Neural cell (in vitro differentiated cells): ENCODE measurements at regions not wholly inside any gene's neighbourhood (a gene's known extent, or its start where the extent isn't known, plus 50 kb on each side); places are given as distances from the start of the nearest gene placed in this dataset.

ENCODE experiments used
- H2AFZ ChIP-seq: fragments of 200-600, 300-800 bp; sonication (generic), shearing (Covaris generic); 2 replicates; pipeline ENCODE4 v1.6.0; 2014; ENCODE audit warnings: low read depth, mild to moderate bottlenecking, antibody characterized with exemption, low read length, moderate library complexity
- H3F3A ChIP-seq: fragments of 200-600 bp; shearing (Covaris generic); 2 replicates; pipeline ENCODE4 v1.6.1; 2016; ENCODE audit warnings: mild to moderate bottlenecking, moderate library complexity, mixed read lengths, antibody characterized with exemption, low read length; ENCODE audit not compliant: insufficient read depth, poor library complexity, severe bottlenecking
- H3K27ac ChIP-seq: fragments of 200-600, 300-800 bp; sonication (generic), shearing (Covaris generic); 2 replicates; pipeline ENCODE4 v1.5.1; 2014; ENCODE audit warnings: mild to moderate bottlenecking, low read length, moderate library complexity
- H3K27me3 ChIP-seq: fragments of 300-800, 200-600 bp; sonication (generic), shearing (Covaris generic); 2 replicates; pipeline ENCODE4 v1.6.0; 2014; ENCODE audit warnings: mild to moderate bottlenecking, low read depth, low read length, moderate library complexity; ENCODE audit not compliant: insufficient read depth
- H3K36me3 ChIP-seq: fragments of 300-800, 200-600 bp; sonication (generic), shearing (Covaris generic); 2 replicates; pipeline ENCODE4 v1.5.1; 2014; ENCODE audit warnings: mild to moderate bottlenecking, antibody characterized with exemption, low read length, moderate library complexity; ENCODE audit not compliant: insufficient read depth
- H3K4me2 ChIP-seq: fragments of 300-800, 200-600 bp; sonication (generic), shearing (Covaris generic); 2 replicates; pipeline ENCODE4 v1.6.0; 2014; ENCODE audit warnings: mild to moderate bottlenecking, low read length
- H3K4me3 ChIP-seq: fragments of 300-800, 200-600 bp; sonication (generic), shearing (Covaris generic); 2 replicates; pipeline ENCODE4 v1.5.1; 2014; ENCODE audit warnings: mild to moderate bottlenecking, low read length, moderate library complexity
- H3K79me2 ChIP-seq: fragments of 200-600 bp; shearing (Covaris generic); replicated peaks from 2 replicates; pipeline ENCODE4 v1.6.0; 2014; ENCODE audit warnings: mild to moderate bottlenecking, low read length, moderate library complexity; ENCODE audit not compliant: insufficient read depth
- H3K9ac ChIP-seq: fragments of 300-800, 200-600 bp; sonication (generic), shearing (Covaris generic); 2 replicates; pipeline ENCODE4 v1.6.1; 2016; ENCODE audit warnings: mild to moderate bottlenecking, low read length, mixed read lengths
- H3K9me2 ChIP-seq: fragments of 200-600 bp; shearing (Covaris generic); 2 replicates; pipeline ENCODE4 v1.6.1; 2016; ENCODE audit warnings: mild to moderate bottlenecking, low read length, mixed read lengths; ENCODE audit not compliant: insufficient read depth
- H3K9me3 ChIP-seq: fragments of 200-600, 300-800 bp; sonication (generic), shearing (Covaris generic); 2 replicates; pipeline ENCODE4 v1.6.1; 2016; ENCODE audit warnings: mild to moderate bottlenecking, mixed run types, low read length, moderate library complexity, mixed read lengths
- H4K20me1 ChIP-seq: fragments of 200-600 bp; shearing (Covaris generic); 2 replicates; pipeline ENCODE4 v1.6.1; 2016; ENCODE audit warnings: mild to moderate bottlenecking, mixed run types; ENCODE audit not compliant: insufficient read depth
- EP300 ChIP-seq: fragments of 450-650 bp; conservative IDR thresholded peaks from 2 replicates; pipeline ENCODE4 v1.6.1; 2014; ENCODE audit warnings: antibody characterized with exemption, mild to moderate bottlenecking, moderate library complexity; ENCODE audit not compliant: poor library complexity, severe bottlenecking
- EZH2 ChIP-seq: fragments of 200-600, 300-800 bp; shearing (Covaris generic), sonication (generic); IDR thresholded peaks from 2 replicates; pipeline ENCODE4 v1.6.1; 2014; ENCODE audit warnings: antibody characterized with exemption, low read length, borderline replicate concordance, mild to moderate bottlenecking; ENCODE audit not compliant: insufficient read depth, poor library complexity, severe bottlenecking
- MXI1 ChIP-seq: fragments of 450-650 bp; conservative IDR thresholded peaks from 2 replicates; pipeline ENCODE4 v1.6.1; 2014; ENCODE audit warnings: antibody characterized with exemption, mild to moderate bottlenecking; ENCODE audit not compliant: poor library complexity, severe bottlenecking
- POLR2AphosphoS5 ChIP-seq: IDR thresholded peaks from 2 replicates; pipeline ENCODE4 v1.6.1; 2012
- RAD21 ChIP-seq: fragments of 450-650 bp; conservative IDR thresholded peaks from 2 replicates; pipeline ENCODE4 v1.6.1; 2014; ENCODE audit warnings: antibody characterized with exemption, mild to moderate bottlenecking, moderate library complexity
- SMC3 ChIP-seq: fragments of 450-650 bp; conservative IDR thresholded peaks from 2 replicates; pipeline ENCODE4 v1.6.1; 2014; ENCODE audit warnings: antibody characterized with exemption, mild to moderate bottlenecking, moderate library complexity; ENCODE audit not compliant: poor library complexity
- TAF1 ChIP-seq: IDR thresholded peaks from 2 replicates; pipeline ENCODE4 v1.6.1; 2012; ENCODE audit warnings: low read depth
- TF ChIP-seq, protein P1 (sequence below): IDR thresholded peaks from 2 replicates; pipeline ENCODE4 v1.6.1; 2012; ENCODE audit warnings: borderline replicate concordance
- TF ChIP-seq, protein P2 (sequence below): fragments of 450-650 bp; IDR thresholded peaks from 2 replicates; pipeline ENCODE4 v1.5.1; 2014; ENCODE audit warnings: antibody characterized with exemption, mild to moderate bottlenecking, moderate library complexity; ENCODE audit not compliant: poor library complexity, severe bottlenecking

DNA sequence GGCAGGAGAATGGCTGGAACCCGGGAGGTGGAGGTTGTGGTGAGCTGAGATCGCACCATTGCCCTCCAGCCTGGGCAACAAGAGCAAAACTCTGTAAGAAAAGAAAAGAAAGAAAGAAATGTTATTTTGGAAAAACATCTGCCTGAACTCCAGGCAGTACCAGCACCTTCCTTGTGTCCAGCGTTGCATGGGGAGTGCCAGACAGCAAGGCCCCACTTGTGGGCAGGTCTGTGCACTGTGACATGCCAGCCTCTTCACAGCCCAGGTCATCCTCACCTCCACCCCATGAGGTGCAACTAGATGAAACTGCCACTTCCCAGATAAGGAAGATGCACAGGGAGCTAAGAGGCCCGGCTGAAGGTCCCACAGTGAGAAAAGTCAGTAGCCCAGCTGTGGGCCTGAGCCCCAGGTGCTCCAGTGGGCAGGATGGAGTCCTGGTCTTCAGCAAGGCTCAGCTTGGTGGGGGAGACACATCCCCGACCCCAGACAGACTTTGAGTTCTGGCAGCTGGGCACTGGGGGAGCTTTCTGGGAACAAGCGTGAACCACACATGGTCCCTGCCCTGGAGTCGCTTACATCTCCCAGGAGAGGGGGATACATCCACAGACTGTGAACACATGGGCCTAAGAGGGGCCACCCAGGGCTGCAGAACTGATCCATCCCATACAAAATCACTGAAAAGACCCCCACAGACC lies 146.9 kb upstream of the IER5L start:
- Histone ChIP-seq H3F3A (no peaks in the 10 kb centered on the region), H3K4me3 (no peak overlapping the region), H3K27me3 (no peaks in the 10 kb centered on the region), H3K9me3 (no peaks in the 10 kb centered on the region), H3K9me2 (no peaks in the 10 kb centered on the region), H3K9ac (no peak overlapping the region), H3K36me3 (no peaks in the 10 kb centered on the region), H3K27ac (no peak overlapping the region), H3K79me2 (no peaks in the 10 kb centered on the region), H3K4me2 (no peak overlapping the region), H2AFZ (no peak overlapping the region), H4K20me1 (no peaks in the 10 kb centered on the region)
- TF ChIP-seq EZH2: no peak

DNA sequence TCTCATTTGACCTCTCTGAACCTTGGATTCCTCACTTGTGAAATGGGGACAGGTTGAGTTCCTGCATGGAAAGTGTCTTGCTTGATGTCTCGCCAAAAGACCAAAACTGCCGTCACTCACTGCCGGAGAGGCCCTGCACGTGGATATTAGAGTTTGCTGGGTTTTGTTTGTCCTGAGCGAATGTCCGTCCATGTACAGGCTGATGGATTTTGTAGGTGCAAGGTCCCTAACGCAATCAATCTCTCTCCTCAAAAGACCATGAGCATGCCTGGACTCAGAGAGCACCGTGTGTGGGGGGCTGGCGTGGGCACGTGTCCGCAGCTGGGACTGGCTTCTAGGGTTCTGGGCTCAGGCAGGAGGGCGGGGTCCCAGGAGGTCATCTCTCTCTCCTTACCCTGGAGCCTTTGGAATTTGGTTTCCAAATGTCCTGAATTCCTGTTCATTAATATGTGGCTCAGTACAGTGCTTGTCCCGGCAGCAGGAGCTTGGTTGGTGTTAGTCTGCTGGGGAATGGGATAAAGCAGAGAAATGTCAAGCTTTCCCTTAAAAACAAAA lies 146.0 kb upstream of the IER5L start:
- no peak overlapping the region for H3K27ac ChIP-seq
- no peak overlapping the region for H2AFZ ChIP-seq
- no peaks in the 10 kb centered on the region for H4K20me1 ChIP-seq
- H3K9me2 ChIP-seq: no peaks in the 10 kb centered on the region
- no peak overlapping the region for H3K4me2 ChIP-seq
- H3K9me3 ChIP-seq: no peaks in the 10 kb centered on the region
- H3K27me3 ChIP-seq: no peaks in the 10 kb centered on the region
- H3F3A ChIP-seq: no peaks in the 10 kb centered on the region
- H3K4me3 ChIP-seq: no peak overlapping the region
- H3K36me3 ChIP-seq: no peaks in the 10 kb centered on the region
- H3K9ac ChIP-seq: no peak overlapping the region
- H3K79me2 ChIP-seq: no peaks in the 10 kb centered on the region
- TF ChIP-seq, protein P1, sequence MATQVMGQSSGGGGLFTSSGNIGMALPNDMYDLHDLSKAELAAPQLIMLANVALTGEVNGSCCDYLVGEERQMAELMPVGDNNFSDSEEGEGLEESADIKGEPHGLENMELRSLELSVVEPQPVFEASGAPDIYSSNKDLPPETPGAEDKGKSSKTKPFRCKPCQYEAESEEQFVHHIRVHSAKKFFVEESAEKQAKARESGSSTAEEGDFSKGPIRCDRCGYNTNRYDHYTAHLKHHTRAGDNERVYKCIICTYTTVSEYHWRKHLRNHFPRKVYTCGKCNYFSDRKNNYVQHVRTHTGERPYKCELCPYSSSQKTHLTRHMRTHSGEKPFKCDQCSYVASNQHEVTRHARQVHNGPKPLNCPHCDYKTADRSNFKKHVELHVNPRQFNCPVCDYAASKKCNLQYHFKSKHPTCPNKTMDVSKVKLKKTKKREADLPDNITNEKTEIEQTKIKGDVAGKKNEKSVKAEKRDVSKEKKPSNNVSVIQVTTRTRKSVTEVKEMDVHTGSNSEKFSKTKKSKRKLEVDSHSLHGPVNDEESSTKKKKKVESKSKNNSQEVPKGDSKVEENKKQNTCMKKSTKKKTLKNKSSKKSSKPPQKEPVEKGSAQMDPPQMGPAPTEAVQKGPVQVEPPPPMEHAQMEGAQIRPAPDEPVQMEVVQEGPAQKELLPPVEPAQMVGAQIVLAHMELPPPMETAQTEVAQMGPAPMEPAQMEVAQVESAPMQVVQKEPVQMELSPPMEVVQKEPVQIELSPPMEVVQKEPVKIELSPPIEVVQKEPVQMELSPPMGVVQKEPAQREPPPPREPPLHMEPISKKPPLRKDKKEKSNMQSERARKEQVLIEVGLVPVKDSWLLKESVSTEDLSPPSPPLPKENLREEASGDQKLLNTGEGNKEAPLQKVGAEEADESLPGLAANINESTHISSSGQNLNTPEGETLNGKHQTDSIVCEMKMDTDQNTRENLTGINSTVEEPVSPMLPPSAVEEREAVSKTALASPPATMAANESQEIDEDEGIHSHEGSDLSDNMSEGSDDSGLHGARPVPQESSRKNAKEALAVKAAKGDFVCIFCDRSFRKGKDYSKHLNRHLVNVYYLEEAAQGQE: no peak
- no peak for TF ChIP-seq EP300

DNA sequence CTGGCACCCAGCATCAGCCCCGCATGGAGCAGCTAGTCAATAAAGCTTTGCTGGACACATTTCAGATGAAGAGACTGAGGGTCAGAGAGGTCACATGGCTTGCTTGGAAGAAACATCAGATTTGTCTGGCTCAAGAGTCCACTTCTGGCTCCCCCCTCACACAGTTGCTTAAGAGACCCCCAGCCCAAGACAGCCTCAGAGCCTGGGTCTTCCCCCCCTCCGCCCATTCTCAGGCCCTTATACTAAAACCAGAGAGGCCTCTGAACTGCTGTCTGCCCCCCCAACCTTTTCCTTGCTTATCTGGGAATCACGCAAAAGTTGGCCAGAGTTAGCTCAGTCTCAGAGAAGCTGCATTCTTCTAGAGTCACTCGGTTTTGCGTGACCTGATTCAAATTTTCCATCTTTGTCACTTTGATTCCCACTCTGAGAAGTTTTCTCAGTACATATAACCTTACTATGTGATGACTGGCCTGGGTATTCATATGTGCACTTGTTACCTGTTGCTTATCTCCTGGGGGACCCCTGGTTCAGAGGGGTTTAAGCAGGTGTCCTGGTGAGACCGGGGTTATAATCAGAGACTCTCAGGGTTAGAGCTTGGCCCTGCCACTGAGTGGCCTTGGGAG lies 145.4 kb upstream of the IER5L start:
- Histone ChIP-seq H3K79me2 (no peaks in the 10 kb centered on the region), H3K4me2 (no peak overlapping the region), H3K9me3 (no peaks in the 10 kb centered on the region), H3K4me3 (no peak overlapping the region), H3K9me2 (no peaks in the 10 kb centered on the region), H3K27me3 (no peaks in the 10 kb centered on the region), H3K9ac (no peak overlapping the region), H3F3A (no peaks in the 10 kb centered on the region), H3K36me3 (no peaks in the 10 kb centered on the region), H2AFZ (no peak overlapping the region), H3K27ac (no peak overlapping the region), H4K20me1 (no peaks in the 10 kb centered on the region)
- TF ChIP-seq SMC3 (no peak), EP300 (no peak), TAF1 (no peak), EZH2 (no peak), POLR2AphosphoS5 (no peak), RAD21 (no peak), MXI1 (no peak)
- TF ChIP-seq, protein P2, sequence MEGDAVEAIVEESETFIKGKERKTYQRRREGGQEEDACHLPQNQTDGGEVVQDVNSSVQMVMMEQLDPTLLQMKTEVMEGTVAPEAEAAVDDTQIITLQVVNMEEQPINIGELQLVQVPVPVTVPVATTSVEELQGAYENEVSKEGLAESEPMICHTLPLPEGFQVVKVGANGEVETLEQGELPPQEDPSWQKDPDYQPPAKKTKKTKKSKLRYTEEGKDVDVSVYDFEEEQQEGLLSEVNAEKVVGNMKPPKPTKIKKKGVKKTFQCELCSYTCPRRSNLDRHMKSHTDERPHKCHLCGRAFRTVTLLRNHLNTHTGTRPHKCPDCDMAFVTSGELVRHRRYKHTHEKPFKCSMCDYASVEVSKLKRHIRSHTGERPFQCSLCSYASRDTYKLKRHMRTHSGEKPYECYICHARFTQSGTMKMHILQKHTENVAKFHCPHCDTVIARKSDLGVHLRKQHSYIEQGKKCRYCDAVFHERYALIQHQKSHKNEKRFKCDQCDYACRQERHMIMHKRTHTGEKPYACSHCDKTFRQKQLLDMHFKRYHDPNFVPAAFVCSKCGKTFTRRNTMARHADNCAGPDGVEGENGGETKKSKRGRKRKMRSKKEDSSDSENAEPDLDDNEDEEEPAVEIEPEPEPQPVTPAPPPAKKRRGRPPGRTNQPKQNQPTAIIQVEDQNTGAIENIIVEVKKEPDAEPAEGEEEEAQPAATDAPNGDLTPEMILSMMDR: no peak
- TF ChIP-seq, protein P1: no peak
